Activated CD8-positive, alpha-beta T cell treated with anti-CD3 and anti-CD28 coated beads for 36 hours (primary cell): ENCODE measurements at regions not wholly inside any gene's neighbourhood (a gene's known extent, or its start where the extent isn't known, plus 50 kb on each side); places are given as distances from the start of the nearest gene placed in this dataset.

Experiments
- ATAC-seq: fragments of 200-7000 bp; cut with Tn5 transposase; one replicate; pipeline ENCODE4 v1.10.0; 2021; ENCODE audit warnings: mild to moderate bottlenecking, moderate library complexity
- CTCF ChIA-PET: fragments of 350-600 bp; sonication (Branson Sonifier 250); formaldehyde crosslinking; loops from one replicate; lab custom pipeline; 2021; ENCODE audit warnings: antibody characterized with exemption; lab: Charles Lee
- POLR2A ChIA-PET: fragments of 350-600 bp; sonication (Branson Sonifier 250); formaldehyde crosslinking; loops from one replicate; lab custom pipeline; 2021; ENCODE audit warnings: antibody characterized with exemption; lab: Charles Lee
- DNase-seq: peaks from one replicate; pipeline ENCODE4 v3.0.0-alpha.2; 2020
- H3K27ac Mint-ChIP-seq: one replicate; pipeline ENCODE4 v1.8.0; 2021; ENCODE audit warnings: mild to moderate bottlenecking, mixed read lengths
- H3K27me3 Mint-ChIP-seq: one replicate; pipeline ENCODE4 v1.8.0; 2021; ENCODE audit warnings: mixed read lengths
- H3K36me3 Mint-ChIP-seq: one replicate; pipeline ENCODE4 v1.8.0; 2021; ENCODE audit warnings: low read depth, mixed read lengths
- H3K4me1 Mint-ChIP-seq: one replicate; pipeline ENCODE4 v1.8.0; 2021; ENCODE audit warnings: low read depth, mixed read lengths
- H3K4me3 Mint-ChIP-seq: one replicate; pipeline ENCODE4 v1.8.0; 2021; ENCODE audit warnings: mild to moderate bottlenecking, moderate library complexity, mixed read lengths
- H3K9me3 Mint-ChIP-seq: one replicate; pipeline ENCODE4 v1.8.0; 2021; ENCODE audit warnings: mixed read lengths
- CTCF ChIP-seq: fragments of 200-600 bp; IDR thresholded peaks from one replicate; pipeline ENCODE4 v1.8.0; 2022; ENCODE audit warnings: antibody characterized with exemption, mild to moderate bottlenecking
- intact Hi-C: fragments of 100-400 bp; cut with micrococcal nuclease; formaldehyde crosslinking; loops from one replicate; pipeline ENCODE4 v1.10.0; 2022

DNA sequence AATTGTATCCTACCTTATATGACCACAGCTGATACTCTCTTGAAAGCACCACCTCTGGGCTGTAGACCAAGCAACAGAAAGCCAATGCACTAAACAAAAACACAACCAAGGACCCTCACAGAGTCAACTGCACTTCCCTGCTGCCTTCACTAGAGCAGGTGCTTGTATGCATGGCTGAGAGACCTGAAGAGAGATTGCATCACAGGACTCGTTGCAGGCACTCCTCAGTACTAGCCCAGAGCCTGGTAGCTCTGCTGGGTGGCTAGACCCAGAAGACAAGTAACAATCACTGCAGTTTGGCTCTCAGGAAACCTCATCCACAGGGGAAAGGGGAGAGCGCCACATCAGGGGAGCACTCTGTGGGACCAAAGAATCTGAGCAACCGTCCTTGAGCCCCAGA is 521.6 kb upstream of the IMPG1 start:
- DNase-seq (no peak), ATAC-seq (no peak)
- TF ChIP-seq CTCF = no peak
- ChIA-PET CTCF (no interaction called here), POLR2A (no interaction called here)
- intact Hi-C loops = no loop called here
- no peak overlapping the region for H3K4me3 Mint-ChIP-seq
- H3K4me1 Mint-ChIP-seq = no peaks in the 10 kb centered on the region
- no peaks in the 10 kb centered on the region for H3K27me3 Mint-ChIP-seq
- H3K36me3 Mint-ChIP-seq = no peaks in the 10 kb centered on the region
- H3K27ac Mint-ChIP-seq = no peak overlapping the region
- peaks cover 4% of the 10 kb centered on the region for H3K9me3 Mint-ChIP-seq

- no peak overlapping the region for H3K4me3 Mint-ChIP-seq
- H3K36me3 Mint-ChIP-seq = no peaks in the 10 kb centered on the region
- DNase-seq (no peak), ATAC-seq (no peak)
- no peak for TF ChIP-seq CTCF
- ChIA-PET CTCF (no interaction called here), POLR2A (no interaction called here)
- no peak overlapping the region for H3K27ac Mint-ChIP-seq
- H3K9me3 Mint-ChIP-seq = no peaks in the 10 kb centered on the region
- H3K27me3 Mint-ChIP-seq = no peaks in the 10 kb centered on the region
- intact Hi-C loops = no loop called here
- no peaks in the 10 kb centered on the region for H3K4me1 Mint-ChIP-seq
Observed at GRCh38 chr6:76593668-76594067, 521.2 kb upstream of the IMPG1 start.

DNA sequence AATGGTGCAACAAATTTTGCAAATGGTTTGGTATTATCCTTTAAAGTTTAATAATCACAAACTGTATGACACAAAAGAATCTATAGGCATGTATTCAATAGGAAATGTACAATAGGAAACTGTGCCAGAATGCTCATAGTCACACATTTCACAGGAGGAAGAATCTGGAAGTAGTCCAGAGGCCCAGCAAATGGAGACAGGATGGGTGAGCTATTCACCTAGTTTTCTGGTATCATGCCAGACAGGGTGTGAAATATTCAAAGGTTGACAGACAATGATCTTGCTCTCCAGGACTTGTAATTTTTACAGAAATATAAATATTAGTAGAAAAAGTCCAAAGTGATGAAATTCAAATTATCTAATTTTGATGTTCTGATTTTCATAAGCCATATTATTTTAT is 520.1 kb upstream of the IMPG1 start:
- Mint-ChIP-seq H3K27me3 (no peaks in the 10 kb centered on the region), H3K27ac (no peak overlapping the region), H3K9me3 (peaks cover 1% of the 10 kb centered on the region), H3K4me3 (no peak overlapping the region), H3K36me3 (no peaks in the 10 kb centered on the region), H3K4me1 (no peaks in the 10 kb centered on the region)
- ChIA-PET POLR2A (no interaction called here), CTCF (no interaction called here)
- intact Hi-C loops = no loop called here
- TF ChIP-seq CTCF = no peak
- ATAC-seq (no peak), DNase-seq (no peak)

DNA sequence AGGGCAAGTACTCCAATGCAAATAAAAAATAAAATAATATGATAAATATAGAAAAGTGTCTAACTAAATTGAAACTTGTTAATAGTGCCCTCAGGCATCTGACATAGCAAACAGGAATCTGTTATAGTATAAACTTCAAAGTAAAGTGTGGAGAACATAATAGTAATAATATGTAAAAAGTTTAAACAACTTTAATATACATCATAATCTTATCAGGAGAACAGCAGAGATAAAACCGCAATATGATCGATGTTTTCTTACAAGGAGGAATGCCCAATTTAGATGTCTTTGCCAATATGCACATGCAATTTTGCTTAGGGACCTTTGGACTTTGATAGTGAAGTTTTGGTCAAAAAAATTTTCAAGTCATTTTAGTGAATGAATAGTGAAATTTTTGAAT is 514.8 kb upstream of the IMPG1 start:
- H3K4me1 Mint-ChIP-seq = no peaks in the 10 kb centered on the region
- TF ChIP-seq CTCF = no peak
- no peak overlapping the region for H3K4me3 Mint-ChIP-seq
- H3K27ac Mint-ChIP-seq = no peak overlapping the region
- no peaks in the 10 kb centered on the region for H3K27me3 Mint-ChIP-seq
- ChIA-PET CTCF (no interaction called here), POLR2A (no interaction called here)
- DNase-seq (no peak), ATAC-seq (no peak)
- no peaks in the 10 kb centered on the region for H3K36me3 Mint-ChIP-seq
- intact Hi-C loops = no loop called here
- peaks cover 1% of the 10 kb centered on the region for H3K9me3 Mint-ChIP-seq

DNA sequence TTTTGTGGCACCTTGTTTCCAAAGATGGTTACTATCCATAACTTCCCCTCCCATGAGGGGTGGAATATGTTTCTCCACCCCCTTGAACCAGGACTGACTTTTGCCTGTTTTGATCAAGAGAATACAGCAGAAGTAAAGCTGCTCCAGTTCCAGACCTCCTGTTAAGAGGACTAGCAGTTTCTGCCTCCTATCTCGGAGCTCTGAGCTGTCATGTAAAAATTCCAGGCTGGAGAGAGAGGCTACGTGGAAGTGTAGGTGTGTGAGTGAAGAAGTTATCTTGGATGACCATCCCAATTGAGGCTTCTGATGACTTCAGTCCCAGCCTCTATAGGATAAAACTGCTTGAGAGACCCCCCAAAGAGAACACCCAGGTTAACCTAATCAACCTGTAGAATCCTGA is 511.7 kb upstream of the IMPG1 start:
- TF ChIP-seq CTCF = no peak
- CTCF ChIA-PET = no interaction called here
- no peaks in the 10 kb centered on the region for H3K36me3 Mint-ChIP-seq
- no peak overlapping the region for H3K4me3 Mint-ChIP-seq
- H3K27ac Mint-ChIP-seq = no peak overlapping the region
- intact Hi-C loops = no loop called here
- no peaks in the 10 kb centered on the region for H3K27me3 Mint-ChIP-seq
- POLR2A ChIA-PET = no interaction called here
- peaks cover 1% of the 10 kb centered on the region for H3K9me3 Mint-ChIP-seq
- ATAC-seq (no peak), DNase-seq (no peak)
- no peaks in the 10 kb centered on the region for H3K4me1 Mint-ChIP-seq
